Keratinocyte (primary cell): ENCODE measurements at regions not wholly inside any gene's neighbourhood (a gene's known extent, or its start where the extent isn't known, plus 50 kb on each side); places are given as distances from the start of the nearest gene placed in this dataset.
"Not testable (repeated sequence)": the region's sequence is repeated elsewhere in the genome, so short reads cannot be mapped to it uniquely, and the experiment has no call there.

ENCODE experiments used
- CTCF ChIP-seq, 3 experiments: IDR thresholded peaks in 1 of 3; conservative IDR thresholded peaks in 1 of 3; optimal IDR thresholded peaks in 1 of 3; 2 replicates in 2 of 3; 3 replicates in 1 of 3; pipeline versions ENCODE3 to v1.5.1; 2011; ENCODE audit warnings: low read length in 3 of 3, mild to moderate bottlenecking in 3 of 3, moderate library complexity in 2 of 3, control low read depth in 1 of 3, inconsistent platforms in 1 of 3; ENCODE audit not compliant: insufficient read depth in 2 of 3; ENCODE audit errors: extremely low read depth in 1 of 3
- EZH2 ChIP-seq: IDR thresholded peaks from one replicate; pipeline ENCODE4 v1.6.1; 2012; ENCODE audit warnings: inconsistent platforms, mild to moderate bottlenecking, low read length, moderate library complexity

GRCh38 chr13:78490225-78490624 is 113.1 kb downstream of the POU4F1 start:
- not testable (repeated sequence) for TF ChIP-seq CTCF (optimal IDR thresholded peaks at IDR 0.05 in 1 of 3, IDR thresholded peaks at IDR 0.05 in 1 of 3, conservative IDR thresholded peaks at IDR 0.05 in 1 of 3; ENCODE audit: extremely low read depth in 1 of 3, insufficient read depth in 2 of 3, low read length in 3 of 3); EZH2
